ENCODE measurements at regions not wholly inside any gene's neighbourhood (a gene's known extent, or its start where the extent isn't known, plus 50 kb on each side); places are given as distances from the start of the nearest gene placed in this dataset.

DNA sequence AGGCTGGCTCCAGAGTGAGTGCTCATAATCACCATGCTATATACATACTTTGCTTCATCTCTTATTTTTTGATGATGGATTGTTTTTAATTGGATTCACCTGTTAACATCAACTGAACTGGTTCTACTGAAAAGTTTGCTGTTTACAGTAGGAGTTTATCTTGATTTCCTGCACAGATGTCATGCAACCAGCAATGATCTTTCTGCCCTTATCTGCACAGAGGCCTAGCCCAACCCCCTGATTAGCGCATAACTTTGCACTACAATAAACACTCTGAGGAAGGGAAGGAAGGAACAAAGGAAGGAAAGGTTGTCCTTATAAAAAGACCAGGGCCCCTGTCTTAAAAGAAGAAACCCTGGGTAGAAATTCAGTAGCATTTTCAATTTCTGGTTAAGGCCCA lies 152.9 kb downstream of the RGS9 start:
- Histone ChIP-seq H3K4me1 (ENCODE audit: control insufficient read depth, insufficient read depth, low read length) (peaks cover 3% of the 10 kb centered on the region; the same call in 1 of the 2 replicates), H3K4me3 (ENCODE audit: insufficient read depth, low read depth, low read length) (no peak overlapping the region), H3K23ac (ENCODE audit: low read depth, low read length) (no peak overlapping the region), H2BK15ac (ENCODE audit: low read depth, low read length) (no peak overlapping the region), H3K9ac (ENCODE audit: low read depth, low read length) (no peak overlapping the region), H3K79me1 (ENCODE audit: low read depth in 1 of 2, low read length in 2 of 2) (no peaks in the 10 kb centered on the region), H3K9me3 (ENCODE audit: control insufficient read depth, insufficient read depth, low read length) (peaks cover 6% of the 10 kb centered on the region; the same call in 1 of the 2 replicates), H3K56ac (ENCODE audit: extremely low read depth, insufficient read depth, low read length) (no peak overlapping the region), H4K5ac (ENCODE audit: low read depth, low read length) (no peak overlapping the region), H3K14ac (replicated peaks; ENCODE audit: low read depth, low read length) (no peak overlapping the region), H3K4ac (ENCODE audit: low read depth, low read length) (no peak overlapping the region), H2BK20ac (ENCODE audit: low read depth, low read length) (no peak overlapping the region), H2BK5ac (ENCODE audit: low read depth, low read length, poor library complexity, severe bottlenecking) (no peak overlapping the region), H2AFZ (replicated peaks; ENCODE audit: low read length, poor library complexity) (no peak overlapping the region), H2AK9ac (replicated peaks; ENCODE audit: low read depth, low read length, poor library complexity) (no peak overlapping the region), H3K27ac (ENCODE audit: insufficient read depth, low read length) (no peak overlapping the region), H2AK5ac (ENCODE audit: low read depth, low read length) (no peak overlapping the region), H3K27me3 (ENCODE audit: control insufficient read depth, insufficient read depth, low read length) (no peaks in the 10 kb centered on the region; the same call in 1 of the 2 replicates), H4K8ac (ENCODE audit: low read depth in 2 of 2, low read length in 2 of 2) (no peak overlapping the region), H3K18ac (ENCODE audit: low read depth, low read length) (no peak overlapping the region), H2BK120ac (ENCODE audit: low read depth, low read length) (no peak overlapping the region), H4K91ac (ENCODE audit: insufficient read depth, low read depth, low read length) (no peak overlapping the region), H3K9me1 (ENCODE audit: insufficient read depth, low read length) (no peaks in the 10 kb centered on the region), H3K4me2 (ENCODE audit: low read depth, low read length) (no peak overlapping the region), H4K20me1 (ENCODE audit: insufficient read depth, low read length) (no peaks in the 10 kb centered on the region), H3K36me3 (ENCODE audit: control insufficient read depth, insufficient read depth, low read length) (no peaks in the 10 kb centered on the region)
- ChIA-PET POLR2A (ENCODE audit: unreplicated experiment) (no interaction called here), CTCF (no interaction called here)
- no peak for DNase-seq
- TF ChIP-seq, protein P1, sequence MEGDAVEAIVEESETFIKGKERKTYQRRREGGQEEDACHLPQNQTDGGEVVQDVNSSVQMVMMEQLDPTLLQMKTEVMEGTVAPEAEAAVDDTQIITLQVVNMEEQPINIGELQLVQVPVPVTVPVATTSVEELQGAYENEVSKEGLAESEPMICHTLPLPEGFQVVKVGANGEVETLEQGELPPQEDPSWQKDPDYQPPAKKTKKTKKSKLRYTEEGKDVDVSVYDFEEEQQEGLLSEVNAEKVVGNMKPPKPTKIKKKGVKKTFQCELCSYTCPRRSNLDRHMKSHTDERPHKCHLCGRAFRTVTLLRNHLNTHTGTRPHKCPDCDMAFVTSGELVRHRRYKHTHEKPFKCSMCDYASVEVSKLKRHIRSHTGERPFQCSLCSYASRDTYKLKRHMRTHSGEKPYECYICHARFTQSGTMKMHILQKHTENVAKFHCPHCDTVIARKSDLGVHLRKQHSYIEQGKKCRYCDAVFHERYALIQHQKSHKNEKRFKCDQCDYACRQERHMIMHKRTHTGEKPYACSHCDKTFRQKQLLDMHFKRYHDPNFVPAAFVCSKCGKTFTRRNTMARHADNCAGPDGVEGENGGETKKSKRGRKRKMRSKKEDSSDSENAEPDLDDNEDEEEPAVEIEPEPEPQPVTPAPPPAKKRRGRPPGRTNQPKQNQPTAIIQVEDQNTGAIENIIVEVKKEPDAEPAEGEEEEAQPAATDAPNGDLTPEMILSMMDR (conservative IDR thresholded peaks at IDR 0.05; ENCODE audit: low read depth, low read length): no peak
- TF ChIP-seq CHD1 (IDR thresholded peaks at IDR 0.05; ENCODE audit: low read depth, low read length): no peak
- no peak for TF ChIP-seq CEBPB (IDR thresholded peaks at IDR 0.05; ENCODE audit: low read depth, low read length)
- no peak for TF ChIP-seq RAD21 (IDR thresholded peaks at IDR 0.05; ENCODE audit: low read length)
- TF ChIP-seq RFX5 (IDR thresholded peaks at IDR 0.05; ENCODE audit: low read depth, low read length): no peak
- no peak for TF ChIP-seq POLR2A (IDR thresholded peaks at IDR 0.05; ENCODE audit: low read depth, low read length)
- TF ChIP-seq BHLHE40 (IDR thresholded peaks at IDR 0.05; ENCODE audit: low read depth, low read length): no peak
- no peak for TF ChIP-seq FOS (IDR thresholded peaks at IDR 0.05; ENCODE audit: low read depth, low read length)
- no peak for TF ChIP-seq MAZ (IDR thresholded peaks at IDR 0.05; ENCODE audit: borderline replicate concordance, low read depth, low read length)
- TF ChIP-seq, protein P2, sequence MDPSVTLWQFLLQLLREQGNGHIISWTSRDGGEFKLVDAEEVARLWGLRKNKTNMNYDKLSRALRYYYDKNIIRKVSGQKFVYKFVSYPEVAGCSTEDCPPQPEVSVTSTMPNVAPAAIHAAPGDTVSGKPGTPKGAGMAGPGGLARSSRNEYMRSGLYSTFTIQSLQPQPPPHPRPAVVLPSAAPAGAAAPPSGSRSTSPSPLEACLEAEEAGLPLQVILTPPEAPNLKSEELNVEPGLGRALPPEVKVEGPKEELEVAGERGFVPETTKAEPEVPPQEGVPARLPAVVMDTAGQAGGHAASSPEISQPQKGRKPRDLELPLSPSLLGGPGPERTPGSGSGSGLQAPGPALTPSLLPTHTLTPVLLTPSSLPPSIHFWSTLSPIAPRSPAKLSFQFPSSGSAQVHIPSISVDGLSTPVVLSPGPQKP (IDR thresholded peaks at IDR 0.05; ENCODE audit: borderline replicate concordance, low read depth, low read length): no peak
- no peak for TF ChIP-seq USF2 (IDR thresholded peaks at IDR 0.05; ENCODE audit: low read depth, low read length)
- TF ChIP-seq MXI1 (IDR thresholded peaks at IDR 0.05; ENCODE audit: borderline replicate concordance, low read depth, low read length): no peak
- TF ChIP-seq RCOR1 (IDR thresholded peaks at IDR 0.05; ENCODE audit: insufficient replicate concordance, low read length): no peak
- TF ChIP-seq MAFK (IDR thresholded peaks at IDR 0.05; ENCODE audit: low read depth, low read length): no peak
- no peak for TF ChIP-seq SMC3 (IDR thresholded peaks at IDR 0.05; ENCODE audit: low read depth, low read length)
- TF ChIP-seq NFE2L2 (IDR thresholded peaks at IDR 0.05; ENCODE audit: low read depth, low read length): no peak
- intact Hi-C loops (cut with micrococcal nuclease) (no loop called here), in situ Hi-C loops (cut with MboI; ENCODE audit: low sequenced_read_pairs) (loop anchor here (5.0 kb wide), 1 partner anchor 267 kb away; no protein-coding TSS in a partner anchor), dilution Hi-C loops (cut with HindIII; ENCODE audit: low sequenced_read_pairs, unreplicated experiment) (no loop called here)
- no peak for ATAC-seq (ENCODE audit: low read depth)
- WGBS, 2 experiments (ENCODE audit: extremely low coverage in 2 of 2, insufficient read length in 1 of 2): no CpG with 5 or more reads among the region's 1 CpG
- no TSS peak for BruUV-seq (replicated peaks)

Data from IMR-90 (cell line).